Superior temporal gyrus (tissue), 1 donor: ENCODE measurements at regions not wholly inside any gene's neighbourhood (a gene's known extent, or its start where the extent isn't known, plus 50 kb on each side); places are given as distances from the start of the nearest gene placed in this dataset.
"Not testable (repeated sequence)": the region's sequence is repeated elsewhere in the genome, so short reads cannot be mapped to it uniquely, and the experiment has no call there.

ENCODE experiments used
- DNase-seq: peaks from one replicate; pipeline ENCODE4 v3.0.0-alpha.2; 2016; ENCODE audit errors: extremely low spot score

DNA sequence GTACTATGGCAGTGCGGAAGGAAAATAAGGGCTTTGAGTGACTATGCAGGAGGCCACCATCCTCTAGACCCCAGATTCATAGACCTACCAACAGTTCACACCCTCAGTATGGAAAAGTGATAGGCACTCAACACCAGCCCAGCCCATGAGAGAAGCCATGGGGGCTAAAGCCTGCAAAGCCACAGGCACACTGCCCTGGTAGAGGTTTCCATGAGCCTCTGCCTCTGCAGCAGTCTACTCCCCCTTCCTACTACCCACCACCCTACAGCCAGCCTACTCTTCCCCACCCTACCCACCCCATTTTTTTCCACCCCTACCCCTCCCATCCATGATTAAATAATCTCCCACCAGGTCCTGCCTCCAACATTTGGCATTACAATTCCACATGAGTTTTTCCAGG lies 241.9 kb downstream of the CWH43 start:
- not testable (repeated sequence) for DNase-seq

DNA sequence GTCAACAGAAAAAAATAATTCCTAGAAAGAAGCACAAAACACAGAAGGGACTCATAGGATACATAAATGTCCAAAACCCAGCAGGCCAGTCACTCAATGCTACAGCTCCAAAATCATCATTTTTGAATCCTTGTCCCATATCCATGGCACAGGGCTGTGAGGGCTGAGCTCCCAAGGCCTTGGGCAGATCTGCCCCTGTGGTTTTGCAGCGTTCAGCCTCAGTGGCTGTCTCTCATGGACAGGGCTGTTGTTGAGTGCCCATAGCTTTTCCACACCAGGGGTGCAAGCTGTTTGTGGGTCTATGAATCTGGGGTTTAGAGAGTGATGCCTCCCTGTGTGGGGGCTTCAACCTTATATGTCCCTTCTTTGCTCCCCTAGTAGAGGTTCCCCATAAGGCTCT lies 243.2 kb downstream of the CWH43 start:
- DNase-seq, result not testable (repeated sequence)

DNA sequence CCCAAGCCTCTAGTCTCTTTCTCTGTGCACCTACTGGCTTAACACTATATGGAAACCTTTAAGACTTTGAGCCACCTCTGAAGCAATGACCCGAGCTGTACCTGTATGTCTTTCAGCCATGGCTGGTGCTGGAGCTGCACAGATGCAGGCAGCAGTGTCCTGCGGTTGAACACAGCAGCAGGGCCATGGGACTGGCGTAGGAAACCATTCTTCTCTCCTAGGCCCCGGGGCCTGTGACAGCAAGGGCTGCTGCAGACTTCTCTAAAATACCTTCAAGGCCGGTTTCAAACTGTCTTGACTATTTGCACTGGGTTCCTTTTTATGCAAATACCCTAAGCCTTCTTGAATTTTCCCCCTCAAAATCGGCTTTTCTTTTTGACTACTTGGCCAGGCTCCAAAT lies 243.6 kb downstream of the CWH43 start:
- DNase-seq, result not testable (repeated sequence)

DNA sequence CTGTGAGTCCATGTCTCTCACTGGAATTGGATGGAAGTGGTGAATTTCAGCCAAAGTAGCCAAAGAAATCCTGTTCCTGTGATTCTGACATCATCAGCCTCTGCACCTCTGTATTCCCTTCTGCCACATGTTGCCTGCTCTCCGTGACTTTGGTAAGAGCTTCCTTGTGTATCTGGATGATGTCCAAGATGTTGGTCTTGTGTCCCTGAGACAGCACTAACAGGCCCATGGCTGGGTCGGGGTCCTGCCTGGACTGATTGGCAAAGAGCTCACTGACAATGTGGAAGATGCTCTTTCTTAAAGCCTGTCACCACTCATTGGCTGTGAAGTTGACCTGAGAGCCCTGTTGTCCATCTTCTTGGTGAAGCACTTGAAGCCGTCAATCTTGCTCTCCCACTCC lies 247.3 kb downstream of the CWH43 start:
- not testable (repeated sequence) for DNase-seq

DNA sequence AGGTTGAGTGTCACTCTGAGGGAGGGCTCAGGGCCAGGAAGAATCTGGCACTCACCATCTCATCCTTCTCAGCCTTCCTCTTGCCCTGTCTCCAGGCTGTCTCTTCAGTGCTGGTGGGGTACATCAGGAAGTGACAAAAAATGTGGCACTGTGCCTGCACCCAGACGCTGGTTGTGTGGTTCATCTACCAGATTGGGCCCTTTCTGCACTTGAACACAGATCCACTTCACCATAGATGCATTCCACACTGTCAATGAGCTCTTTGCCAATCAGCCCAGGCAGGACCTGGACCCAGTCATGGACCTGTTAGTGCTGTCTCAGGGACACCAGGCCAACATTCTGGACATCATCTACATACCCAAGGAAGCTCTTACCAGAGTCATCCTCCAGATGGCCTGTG lies 247.7 kb downstream of the CWH43 start:
- DNase-seq, result not testable (repeated sequence)

DNA sequence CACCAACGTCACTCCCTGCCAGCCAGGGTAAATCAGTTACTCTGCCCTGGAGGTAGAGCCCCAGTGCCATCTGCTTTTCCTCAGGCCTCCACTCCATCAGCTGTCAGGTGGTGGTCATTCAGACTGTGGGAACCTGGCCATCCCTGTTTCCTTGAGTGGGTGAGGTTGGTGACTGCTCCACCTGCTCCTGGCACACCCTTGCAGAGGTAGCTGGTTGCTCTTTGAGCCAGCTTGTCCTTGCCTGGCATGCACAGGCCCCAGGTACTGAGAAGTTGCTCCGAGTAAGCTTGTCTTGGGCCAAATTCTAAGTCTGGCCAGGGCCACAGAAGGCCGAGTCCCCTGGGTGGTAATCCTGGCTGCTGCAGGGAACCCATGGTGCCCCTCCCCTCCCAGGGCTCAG lies 248.3 kb downstream of the CWH43 start:
- not testable (repeated sequence) for DNase-seq

DNA sequence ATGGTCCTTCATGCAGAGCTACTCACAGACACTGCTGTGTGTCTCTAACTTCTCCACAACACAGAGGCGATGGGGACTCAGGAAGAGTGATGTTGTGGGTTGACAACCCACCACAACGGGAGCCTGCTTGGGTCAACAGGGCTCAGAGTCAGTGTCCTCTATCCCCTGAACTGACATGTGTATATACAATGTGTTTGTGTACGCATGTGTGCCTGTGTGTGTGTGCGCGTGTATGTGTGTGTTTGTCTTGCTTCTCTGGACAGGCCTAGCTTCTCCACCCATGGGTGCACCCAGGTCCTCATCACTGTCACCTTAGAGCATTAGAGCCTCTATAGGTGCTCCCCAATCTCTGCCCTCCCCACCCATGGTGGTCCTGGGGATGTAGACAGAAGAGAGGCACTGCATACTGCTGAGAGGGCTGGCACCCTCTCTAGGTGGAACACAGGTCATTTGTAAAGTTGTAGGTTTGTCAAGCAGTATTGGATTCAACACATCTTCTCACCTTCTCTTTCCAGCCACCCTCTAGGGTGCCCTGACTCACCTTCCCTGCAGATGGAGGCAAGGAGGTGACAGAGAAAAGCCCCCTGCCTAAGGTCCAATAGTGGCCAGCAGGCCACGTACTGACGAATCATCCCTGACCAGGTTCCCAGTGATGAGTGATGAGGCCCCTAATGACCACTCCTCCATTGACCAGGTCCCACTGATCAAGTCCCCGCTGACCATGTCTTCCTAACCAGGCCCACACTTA lies 249.5 kb downstream of the CWH43 start:
- DNase-seq, result not testable (repeated sequence)

DNA sequence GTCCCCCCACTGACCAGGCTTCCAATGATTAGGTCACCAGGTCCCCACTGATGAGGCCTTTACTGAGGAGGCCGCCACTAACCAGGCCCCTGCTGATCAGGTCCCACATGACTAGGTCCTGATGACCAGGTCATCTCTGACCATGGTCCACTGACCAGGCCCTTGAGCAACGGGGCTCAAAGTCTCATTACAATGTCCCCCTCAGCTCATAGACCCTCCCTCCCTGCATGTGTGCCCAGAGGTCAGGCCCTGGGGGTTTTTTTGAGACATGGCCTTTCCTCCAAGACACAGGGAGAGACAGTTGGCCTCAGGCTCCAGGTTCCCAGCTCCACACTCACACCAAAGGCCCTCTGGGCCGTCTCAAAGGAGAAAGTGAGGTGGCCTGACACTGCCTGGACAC lies 250.4 kb downstream of the CWH43 start:
- not testable (repeated sequence) for DNase-seq

DNA sequence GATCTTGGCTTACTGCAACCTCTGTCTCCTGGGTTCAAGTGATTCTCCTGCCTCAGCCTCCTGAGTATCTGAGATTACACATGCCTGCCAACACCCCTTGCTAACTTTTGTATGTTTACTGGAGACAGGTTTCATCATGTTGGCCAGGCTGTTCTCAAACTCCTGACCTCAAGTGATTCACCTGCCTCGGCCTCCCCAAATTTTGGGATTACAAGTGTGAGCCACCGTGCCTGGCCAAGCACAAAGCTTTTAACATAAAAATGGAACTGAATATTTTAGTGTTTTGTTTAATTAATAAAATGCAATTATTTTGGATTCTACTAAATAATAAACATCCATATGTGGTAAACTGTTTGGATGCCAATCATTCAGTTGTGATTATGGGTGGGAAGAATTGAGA lies 255.2 kb downstream of the CWH43 start:
- DNase-seq, result not testable (repeated sequence)

DNA sequence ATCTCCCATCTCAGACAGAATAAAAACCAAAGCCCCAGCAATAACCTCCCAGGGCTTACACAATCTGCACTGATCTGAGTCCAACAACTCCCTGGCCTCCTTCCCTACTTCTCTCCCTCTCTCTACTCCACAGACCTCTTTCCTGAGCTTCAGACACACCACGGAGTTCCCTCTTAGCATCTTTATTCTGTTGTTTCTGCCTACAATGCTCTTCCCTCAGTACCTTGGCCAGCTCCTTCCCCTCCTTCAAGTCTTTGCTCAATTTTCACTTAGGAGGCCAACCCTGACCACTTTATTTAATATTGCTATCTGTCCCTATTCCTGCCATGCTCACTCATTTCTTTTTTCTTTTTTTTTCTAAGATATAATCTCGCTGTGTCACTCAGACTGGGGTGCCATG lies 276.7 kb downstream of the CWH43 start:
- DNase-seq, result not testable (repeated sequence)

DNA sequence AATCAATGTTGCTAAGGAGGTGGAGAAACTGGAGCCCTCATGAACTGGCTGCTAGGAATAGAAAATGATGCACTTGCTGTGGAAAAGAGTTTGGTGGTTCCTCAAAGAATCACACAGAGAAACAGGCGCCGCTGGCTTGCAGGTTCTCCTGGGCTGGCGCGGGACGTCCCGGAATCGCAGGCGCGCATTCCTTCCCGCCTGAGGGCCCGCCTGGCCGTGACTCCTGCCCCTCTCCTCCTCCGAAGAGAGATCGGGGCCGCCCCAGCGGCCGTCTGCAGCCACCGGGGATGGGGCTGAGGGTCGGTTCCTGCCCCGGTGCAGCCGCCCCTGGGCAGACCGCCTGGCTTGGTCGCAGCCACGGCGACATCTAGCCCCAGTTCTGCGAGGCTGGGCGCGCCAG lies 284.4 kb downstream of the CWH43 start:
- DNase-seq, result not testable (repeated sequence)

DNA sequence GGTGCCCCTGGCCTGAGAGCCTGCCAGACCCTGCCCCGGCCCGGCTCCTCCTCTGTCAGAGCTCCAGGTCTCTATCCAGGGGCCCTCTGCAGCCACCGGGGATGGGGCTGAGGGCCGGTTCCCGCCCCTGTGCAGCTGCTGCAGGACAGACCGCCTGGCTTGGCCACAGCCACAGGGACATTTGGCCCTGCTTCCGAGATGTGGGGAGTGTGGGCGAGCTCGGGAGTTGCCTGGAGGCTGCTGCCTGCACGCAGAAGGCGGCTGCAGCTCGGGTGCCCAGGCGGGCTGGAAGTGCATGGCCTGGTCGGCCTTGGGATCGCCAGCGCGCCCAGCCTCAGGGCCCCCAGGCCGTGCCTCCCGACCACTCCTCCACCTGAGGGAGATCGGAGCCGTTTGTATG lies 284.8 kb downstream of the CWH43 start:
- not testable (repeated sequence) for DNase-seq

DNA sequence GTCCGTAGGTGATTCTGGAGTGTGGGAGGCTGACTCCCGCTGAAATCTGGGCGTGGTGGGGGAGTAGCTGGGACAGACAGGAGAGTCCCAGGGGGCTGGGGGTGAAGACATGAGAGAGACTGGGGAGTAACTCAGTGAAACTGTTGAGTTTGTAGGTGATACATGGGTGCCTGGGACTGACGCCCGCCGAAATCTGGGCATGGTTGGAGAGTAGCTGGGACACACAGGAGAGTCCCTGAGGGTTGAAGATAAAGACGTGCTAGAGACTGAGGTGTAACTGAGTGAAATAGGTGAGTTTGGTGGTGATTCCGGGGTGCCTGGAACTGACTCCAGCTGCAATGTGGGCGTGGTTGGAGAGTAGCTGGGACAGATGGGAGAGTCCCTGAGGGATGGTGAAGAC lies 299.8 kb downstream of the CWH43 start:
- DNase-seq, result not testable (repeated sequence)

DNA sequence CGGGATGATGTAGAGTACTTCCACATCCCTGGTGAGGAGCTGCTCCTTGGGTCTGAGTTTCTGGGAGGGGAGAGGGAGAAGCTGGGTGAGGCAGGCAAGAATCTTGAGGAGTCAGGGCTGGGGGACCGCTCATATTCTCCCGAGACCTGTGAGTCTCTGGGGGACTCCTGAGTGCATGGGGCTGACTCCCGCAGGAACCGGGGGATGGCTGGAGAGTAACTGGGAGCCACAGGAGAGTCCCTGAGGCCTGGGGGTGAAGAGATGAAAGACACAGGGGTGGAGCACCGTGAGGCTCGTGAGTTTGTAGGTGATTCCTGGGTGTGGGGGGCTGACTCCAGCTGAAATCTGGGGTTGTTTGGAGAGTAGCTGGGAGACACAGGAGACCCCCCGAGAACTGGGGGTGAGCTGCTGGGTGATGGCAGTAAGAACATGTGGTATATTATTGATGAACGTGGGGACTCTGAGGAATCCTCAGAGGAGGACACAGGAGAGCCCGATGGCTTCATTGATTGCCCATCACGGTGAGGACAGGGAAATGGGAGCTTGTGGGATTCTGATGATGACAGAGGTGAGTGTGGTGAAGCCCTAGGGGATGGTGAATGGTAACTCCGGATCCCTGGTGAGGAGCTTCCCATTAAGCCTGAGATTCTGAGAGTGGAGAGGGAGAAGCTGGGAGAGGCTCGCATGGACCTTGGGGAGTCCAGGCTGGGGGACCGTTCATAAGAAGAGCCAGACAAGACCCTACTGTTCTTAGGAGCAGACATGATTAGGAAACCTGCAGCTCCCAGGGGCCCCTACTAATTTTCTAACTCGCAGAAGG lies 301.1 kb downstream of the CWH43 start:
- DNase-seq, result not testable (repeated sequence)

DNA sequence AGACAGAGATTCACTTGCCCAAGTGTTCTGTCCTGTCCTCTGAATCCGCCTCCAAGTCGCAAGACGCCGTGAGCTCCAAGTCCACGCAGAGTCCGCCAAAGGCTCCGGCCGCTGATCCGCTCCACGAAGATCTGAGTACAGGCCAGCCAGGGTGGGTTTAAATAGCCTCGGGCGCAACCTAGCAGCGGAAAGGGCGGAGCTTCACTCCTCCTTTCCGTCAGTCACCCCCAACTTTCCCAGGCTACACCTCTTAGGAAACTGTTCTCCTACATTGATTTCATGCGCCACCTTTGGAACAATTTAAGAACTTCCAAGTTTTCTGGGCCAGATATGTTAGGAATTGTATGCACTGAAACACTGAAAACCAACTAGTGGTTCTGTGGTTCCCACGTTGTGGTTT lies 301.8 kb downstream of the CWH43 start:
- not testable (repeated sequence) for DNase-seq

DNA sequence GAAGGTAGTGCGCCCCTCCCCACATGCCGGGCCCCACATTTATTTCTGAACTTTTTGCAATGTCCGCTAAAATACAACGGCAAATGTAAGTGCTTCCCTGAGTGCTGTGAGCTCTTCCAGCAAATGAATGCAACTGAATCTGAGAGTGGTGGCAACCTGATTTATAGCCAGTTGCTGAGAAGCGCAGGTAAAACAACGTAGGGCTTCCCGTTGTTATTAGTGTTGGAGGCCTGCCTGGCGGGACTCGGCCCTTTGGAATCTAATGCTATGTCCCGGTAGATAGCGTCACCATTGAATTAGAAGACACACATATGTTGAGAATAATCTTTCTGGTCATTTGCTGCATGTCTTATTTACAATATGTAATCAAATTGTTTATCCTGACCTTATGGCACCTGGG lies 302.7 kb downstream of the CWH43 start:
- not testable (repeated sequence) for DNase-seq

DNA sequence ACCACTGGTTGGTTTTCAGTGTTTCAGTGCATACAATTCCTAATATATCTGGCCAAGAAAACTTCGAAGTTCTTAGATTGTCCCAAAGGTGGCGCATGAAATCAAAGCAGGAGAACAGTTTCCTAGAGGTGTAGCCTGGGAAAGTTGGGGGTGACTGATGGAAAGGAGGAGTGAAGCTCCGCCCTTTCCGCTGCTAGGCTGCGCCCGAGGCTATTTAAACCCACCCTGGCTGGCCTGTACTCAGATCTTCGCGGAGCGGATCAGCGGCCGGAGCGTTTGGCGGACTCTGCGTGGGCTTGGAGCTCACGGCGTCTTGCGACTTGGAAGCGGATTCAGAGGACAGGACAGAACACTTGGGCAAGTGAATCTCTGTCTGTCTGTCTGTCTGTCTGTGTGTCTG lies 328.7 kb downstream of the CWH43 start:
- not testable (repeated sequence) for DNase-seq

DNA sequence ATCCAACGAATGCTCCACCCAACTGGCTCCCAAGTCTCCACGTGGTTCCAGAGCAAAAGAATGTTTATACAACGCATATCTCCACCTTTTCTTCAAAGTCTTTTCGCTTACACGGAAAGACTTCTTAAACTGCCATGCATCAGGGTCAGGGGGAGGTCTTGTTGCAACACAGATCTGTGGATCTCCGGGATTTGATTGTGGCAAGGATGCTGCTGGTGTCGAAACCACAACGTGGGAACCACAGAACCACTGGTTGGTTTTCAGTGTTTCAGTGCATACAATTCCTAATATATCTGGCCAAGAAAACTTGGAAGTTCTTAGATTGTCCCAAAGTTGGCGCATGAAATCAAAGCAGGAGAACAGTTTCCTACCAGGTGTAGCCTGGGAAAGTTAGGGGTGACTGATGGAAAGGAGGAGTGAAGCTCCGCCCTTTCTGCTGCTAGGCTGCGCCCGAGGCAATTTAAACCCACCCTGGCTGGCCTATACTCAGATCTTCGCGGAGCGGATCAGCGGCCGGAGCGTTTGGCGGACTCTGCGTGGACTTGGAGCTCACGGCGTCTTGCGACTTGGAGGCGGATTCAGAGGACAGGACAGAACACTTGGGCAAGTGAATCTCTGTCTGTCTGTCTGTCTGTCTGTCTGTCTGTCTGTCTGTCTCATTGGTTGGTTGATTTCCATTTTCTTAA lies 334.8 kb downstream of the CWH43 start:
- DNase-seq, result not testable (repeated sequence)

DNA sequence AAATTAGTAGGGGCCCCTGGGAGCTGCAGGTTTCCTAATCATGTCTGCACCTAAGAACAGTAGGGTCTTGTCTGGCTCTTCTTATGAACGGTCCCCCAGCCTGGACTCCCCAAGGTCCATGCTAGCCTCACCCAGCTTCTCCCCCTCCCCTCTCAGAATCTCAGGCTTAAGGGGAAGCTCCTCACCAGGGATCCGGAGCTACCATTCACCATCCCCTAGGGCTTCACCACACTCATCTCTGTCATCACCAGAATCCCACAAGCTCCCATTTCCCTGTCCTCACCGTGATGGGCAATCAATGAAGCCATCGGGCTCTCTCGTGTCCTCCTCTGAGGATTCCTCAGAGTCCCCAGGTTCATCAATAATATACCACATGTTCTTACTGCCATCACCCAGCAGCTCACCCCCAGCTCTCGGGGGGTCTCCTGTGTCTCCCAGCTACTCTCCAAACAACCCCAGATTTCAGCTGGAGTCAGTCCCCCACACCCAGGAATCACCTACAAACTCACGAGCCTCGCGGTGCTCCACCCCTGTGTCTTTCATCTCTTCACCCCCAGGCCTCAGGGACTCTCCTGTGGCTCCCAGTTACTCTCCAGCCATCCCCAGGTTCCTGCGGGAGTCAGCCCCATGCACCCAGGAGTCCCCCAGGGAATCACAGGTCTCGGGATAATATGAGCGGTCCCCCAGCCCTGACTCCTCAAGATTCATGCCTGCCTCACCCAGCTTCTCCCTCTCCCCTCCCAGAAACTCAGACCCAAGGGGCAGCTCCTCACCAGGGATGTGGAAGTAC lies 335.6 kb downstream of the CWH43 start:
- DNase-seq, result not testable (repeated sequence)

DNA sequence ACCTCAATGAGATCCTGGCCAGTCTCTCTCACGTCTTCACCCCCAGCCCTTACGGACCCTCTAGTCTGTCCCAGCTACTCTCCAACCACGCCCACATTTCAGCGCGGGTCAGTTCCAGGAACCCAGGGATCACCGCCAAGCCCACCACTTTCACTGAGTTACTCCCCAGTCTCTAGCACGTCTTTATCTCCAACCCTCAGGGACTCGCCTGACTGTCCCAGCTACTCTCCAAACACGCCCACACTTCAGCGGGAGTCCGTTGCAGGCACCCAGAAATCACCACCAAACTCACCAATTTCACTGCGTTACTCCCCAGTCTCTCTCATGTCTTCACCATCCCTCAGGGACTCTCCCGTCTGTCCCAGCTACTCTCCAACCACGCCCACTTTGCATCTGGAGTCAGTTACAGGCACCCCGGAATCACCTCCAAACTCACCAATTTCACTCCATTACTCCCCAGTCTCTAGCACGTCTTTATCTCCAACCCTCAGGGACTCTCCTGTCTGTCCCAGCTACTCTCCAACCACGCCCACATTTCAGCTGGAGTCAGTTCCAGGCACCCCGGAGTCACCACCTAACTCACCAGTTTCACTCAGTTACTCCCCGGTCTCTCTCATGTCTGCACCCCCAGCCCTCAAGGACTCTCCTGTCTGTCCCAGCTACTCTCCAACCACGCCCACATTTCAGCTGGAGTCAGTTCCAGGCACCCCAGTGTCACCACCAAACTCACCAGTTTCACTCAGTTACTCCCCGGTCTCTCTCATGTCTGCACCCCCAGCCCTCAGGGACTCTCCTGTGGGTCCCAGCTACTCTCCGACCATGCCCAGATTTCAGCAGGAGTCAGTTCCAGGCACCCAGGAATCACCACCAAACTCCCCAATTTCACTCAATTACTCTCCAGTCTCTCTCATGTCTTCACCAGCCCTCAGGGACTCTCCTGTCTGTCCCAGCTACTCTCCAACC lies 336.8 kb downstream of the CWH43 start:
- not testable (repeated sequence) for DNase-seq
